GM20431 (cell line): ENCODE measurements at regions not wholly inside any gene's neighbourhood (a gene's known extent, or its start where the extent isn't known, plus 50 kb on each side); places are given as distances from the start of the nearest gene placed in this dataset.
"Not testable (repeated sequence)": the region's sequence is repeated elsewhere in the genome, so short reads cannot be mapped to it uniquely, and the experiment has no call there.

Experiments
- in situ Hi-C: fragments of 300-500 bp; cut with MseI, MboI; formaldehyde crosslinking; loops from one replicate; pipeline ENCODE4 v1.15.0; 2020; ENCODE audit warnings: low sequenced_read_pairs; ENCODE audit not compliant: unreplicated experiment

DNA sequence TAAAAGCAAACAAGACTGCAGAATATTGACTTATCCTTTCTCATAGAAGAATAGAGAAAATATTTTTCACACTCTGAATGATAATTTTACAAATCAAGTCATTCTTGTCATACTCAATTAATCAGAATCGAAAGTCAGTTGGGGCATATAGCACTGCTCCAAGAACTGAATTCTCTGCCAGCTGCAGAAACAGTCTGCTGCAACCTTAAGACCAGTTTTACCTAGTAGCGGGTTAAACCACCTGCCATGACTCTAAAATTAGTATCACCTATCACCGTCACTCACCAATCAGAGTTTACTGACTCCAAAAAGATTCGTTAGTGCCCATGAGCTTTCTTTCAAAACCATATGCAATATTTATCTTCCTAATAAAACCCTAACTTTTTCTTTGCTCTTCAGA is 429.0 kb upstream of the GRM3 start:
- in situ Hi-C loops = no loop called here

DNA sequence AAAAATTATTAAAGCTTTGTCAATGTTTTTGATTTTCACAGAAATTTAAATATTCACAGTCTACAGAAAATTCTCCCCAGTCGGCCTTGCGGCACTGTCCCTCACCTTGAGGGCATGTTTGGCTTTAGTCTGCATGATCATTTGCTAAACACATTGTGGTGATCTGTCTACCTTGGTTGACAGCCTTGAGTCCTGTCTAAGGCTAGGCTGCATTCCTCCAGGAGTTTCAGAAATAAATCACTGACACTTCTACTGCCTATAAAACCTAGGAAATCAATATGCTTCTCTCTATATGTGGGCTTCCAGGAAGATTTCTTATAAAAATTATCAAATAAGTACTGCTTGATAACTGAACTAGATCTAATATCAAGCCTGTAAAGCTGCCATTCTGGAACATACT is 430.7 kb upstream of the GRM3 start:
- in situ Hi-C loops = no loop called here

DNA sequence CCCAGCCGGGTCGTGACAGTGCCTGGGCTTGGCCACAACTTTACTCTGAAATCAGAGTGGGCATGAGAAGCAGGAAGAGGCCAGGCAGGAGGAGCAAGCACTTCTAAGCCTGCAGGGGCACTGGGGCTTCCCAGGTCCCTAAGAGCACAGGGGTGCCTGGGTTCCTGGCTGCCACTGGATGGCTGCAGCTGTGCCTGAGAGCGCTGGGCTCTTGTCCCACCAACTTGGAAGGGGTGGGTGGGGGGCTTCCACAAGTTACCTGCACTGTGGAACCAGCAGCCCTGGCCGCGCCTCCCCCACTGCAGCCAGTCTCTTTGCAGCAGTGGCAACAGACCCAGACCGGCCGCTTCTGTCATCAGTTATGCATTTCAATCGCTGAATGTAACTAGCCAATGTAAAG is 434.7 kb upstream of the GRM3 start:
- in situ Hi-C loops = no loop called here

DNA sequence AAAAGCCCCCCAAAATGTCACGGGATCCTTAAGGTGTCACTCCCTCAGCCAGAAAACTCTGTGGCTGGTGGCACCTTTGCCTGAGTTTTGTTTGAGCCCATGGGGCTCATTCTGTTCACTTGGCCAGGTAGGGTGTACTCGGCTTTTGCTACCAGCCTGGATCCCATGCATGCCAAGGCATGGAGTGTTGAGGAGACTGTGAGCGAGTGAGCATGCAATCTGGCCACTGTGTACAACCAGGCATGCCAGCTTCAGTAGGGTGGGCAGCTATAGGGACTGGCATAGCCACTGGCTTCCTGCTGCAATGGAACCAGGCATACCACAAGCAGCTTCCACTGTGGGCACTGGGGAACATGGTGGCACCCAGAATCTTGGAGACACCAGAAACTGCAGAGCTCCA is 436.0 kb upstream of the GRM3 start:
- in situ Hi-C loops = no loop called here

DNA sequence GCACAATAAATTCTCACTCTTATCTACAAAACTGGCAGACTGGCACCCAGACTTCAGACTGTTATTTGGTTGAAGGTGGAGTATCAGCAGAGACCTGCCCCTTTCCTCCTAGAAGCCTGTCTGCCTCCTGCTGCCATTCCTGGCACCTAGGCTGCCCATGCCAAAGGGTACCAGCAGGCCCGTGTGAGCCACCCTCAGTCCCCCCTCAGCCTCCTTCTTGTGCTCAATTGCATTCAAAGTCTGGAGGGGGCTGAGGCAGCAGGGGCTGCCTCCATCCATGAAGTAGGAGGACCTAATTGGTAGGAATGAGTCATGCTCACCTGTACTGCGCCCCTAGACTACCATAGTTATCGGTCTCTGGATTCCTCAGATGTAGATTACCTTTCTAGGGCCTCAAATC is 440.9 kb upstream of the GRM3 start:
- in situ Hi-C loops = no loop called here

DNA sequence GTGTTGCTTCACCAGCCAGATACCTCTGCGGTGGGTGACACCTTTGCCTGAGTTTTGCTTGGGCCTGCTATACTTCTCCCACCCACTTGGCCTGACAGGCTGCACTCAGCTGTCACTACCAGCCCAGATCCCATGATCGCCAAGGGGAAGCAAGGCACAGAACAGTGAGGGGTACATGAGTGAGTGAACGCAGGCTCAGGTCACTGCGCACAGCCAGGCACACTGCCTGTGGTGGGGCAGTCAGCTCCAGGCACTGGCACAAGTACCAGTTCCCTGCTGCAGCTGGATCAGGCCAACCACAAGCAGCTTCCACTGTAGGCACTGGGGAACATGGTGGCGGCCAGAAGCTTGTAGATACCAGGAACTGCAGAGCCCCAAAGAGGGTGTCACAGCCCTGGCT is 441.9 kb upstream of the GRM3 start:
- in situ Hi-C loops = no loop called here

DNA sequence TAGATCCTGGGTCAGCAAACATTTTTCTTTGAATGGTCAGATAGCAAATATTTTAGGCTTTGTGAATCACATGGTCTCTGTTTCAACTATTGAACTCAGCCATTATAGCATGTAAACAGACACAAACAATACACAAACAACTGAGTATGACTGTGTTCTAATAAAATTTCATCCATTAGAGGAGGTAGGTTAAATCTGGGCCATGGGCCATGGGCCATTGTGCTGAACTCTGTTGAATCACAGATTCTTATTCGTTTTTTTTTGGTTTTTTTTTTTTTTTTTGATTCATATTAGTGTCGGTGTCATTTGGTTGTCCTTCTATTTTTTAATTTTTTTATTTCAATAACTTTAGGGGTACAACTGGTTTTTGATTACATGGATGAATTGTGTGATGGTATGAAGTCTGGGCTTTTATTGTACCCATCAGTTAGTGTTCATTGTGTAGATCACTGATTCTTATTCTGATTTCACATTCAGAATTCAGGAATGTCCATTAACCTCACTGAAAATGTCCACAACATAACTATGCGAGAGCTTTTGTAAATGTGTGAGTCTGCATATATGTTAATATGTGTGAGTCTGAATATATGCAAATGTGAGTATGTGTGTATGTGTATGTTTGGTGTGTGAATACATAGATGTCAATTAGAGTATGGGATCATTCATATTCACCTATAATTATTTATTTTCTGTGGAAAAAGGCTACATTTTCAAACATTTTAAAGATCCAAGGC is 443.7 kb upstream of the GRM3 start:
- in situ Hi-C loops = no loop called here

DNA sequence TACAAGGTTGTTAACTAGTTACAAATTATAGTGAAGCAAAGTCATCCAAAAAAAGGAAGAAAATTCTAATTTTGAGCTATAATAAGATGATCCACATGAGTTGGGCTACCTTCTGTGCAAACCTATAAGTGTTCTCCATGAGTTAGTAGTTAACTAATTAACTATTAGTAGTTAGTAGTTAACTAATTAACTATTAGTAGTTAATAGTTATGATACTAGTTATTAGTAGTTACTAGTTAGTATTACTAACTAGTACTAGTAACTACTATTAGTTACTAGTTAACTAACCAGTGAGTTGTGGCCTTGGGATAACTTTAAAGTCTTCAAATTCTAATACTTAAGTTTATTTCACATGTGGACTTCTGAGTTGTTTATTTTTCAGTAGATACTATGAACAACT is 453.4 kb upstream of the GRM3 start:
- in situ Hi-C loops = no loop called here

DNA sequence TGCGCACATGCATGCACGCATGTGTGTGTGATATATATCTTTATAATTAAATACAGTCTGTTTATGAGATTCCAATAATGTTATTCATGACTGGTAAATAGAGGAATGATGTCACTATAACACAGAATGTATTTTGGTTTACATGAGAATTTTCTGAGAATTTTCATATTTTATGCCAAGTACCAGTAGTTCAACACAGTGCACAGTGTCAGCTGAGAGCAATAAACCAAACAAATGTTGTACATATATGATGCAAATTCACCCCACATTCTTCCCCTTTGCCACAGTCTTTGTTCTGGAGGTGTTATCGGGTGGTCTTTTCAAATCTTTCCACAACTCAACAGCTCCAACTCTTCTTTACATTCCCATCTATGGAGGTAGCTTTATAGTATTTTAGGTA is 462.2 kb upstream of the GRM3 start:
- in situ Hi-C loops = no loop called here

DNA sequence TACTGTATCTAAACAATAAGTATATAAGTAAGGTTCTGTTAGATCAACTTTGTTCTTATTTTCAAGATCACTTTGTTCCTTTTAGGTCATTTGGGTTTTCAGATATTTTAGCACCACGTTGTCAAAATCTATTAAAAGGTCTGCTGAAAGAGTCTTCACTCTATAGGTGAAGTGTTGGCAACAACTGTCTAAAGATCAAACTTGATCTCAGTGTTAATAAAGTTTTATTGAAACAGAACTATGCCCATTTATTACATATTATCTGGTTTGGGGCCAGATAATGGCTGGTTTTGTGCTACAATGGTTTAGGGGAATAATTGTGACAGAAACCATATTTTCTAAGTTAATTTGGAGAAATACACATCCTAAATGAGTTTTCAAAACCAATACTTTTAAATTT is 478.9 kb upstream of the GRM3 start:
- in situ Hi-C loops = no loop called here

DNA sequence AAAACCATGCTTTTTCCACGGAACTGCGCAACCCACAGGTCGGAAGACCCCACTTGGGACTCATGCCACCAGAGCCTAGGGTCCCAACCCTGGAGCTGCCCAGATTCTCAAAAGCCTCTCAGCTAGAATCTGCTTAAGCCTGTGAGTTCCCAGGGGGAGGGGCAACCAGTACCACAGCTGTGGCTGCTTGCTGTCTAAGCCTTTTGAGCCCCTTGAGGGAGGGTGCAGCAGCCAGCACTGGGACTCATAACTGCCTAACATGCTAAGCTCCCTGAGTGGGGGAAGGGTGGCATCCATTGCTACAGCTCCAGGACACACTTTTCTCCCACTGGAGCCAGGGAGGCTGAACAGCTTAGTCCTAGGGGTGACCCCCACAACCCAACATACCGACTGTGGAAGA is 485.6 kb upstream of the GRM3 start:
- in situ Hi-C loops = no loop called here

DNA sequence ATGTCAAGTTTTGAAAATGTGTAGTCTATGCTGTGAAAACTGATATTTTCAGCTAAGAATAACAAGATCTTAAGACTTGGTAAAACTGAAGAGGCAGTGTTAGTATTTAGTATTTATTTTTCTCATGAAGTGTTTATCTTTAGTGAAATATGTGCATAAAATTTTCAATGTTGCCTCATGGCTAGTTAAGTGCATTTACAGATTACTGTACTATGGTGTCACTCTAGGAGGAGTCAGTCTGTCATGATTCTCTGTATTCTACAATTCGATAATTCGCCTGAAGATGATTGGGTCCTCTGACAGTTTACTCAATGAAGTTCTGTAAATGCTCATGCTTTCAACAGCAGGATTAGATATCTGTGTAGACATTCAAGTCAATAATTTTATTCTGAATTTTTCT is 488.1 kb upstream of the GRM3 start:
- in situ Hi-C loops = no loop called here

DNA sequence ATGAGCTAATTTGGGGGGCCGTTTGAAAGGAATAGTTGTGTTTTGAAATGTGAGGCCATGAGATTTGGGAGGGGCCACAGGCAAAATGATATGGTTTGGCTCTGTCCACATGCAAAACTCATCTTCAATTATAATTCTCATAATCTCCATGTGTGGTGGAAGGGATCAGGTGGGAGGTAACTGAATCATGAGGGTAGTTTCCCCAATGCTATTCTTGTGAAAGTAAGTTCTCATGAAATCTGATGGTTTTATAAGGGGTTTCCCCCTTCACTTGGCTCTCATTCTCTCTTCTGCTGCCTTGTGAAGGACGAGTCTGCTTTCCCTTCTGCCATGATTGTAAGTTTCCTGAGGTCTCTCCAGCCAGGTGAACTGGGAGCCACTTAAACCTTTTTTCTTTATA is 490.8 kb upstream of the GRM3 start:
- in situ Hi-C loops = no loop called here

DNA sequence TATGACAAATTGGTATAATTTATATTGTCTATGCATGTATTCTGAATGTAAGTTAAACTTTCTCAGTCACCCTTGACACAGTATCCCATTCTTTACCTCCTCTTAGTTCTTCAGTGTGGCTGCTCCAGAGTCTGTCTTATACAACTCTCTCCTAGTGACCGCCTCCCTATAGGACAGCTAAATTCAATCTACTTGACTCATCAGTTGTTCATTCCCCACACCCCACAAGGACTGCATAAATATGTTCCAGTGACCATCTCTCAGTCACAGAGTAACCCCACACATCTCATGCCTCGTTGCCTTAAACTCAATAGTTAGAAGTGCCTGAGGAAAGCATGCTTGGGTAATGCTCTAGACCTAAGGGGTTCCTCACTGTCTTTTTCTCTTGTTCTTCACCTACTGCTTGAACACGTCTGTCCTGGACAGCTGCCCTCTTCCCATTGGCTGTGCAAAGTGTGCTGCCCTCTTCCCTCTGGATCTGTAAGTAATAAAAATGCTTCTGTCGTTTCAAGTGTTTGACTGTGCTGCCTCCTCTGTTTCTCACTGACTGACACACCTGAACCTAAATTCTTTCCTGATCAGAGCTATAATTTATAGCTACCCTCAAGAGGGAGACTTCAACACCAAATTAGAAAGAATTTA is 494.6 kb upstream of the GRM3 start:
- in situ Hi-C loops = no loop called here

DNA sequence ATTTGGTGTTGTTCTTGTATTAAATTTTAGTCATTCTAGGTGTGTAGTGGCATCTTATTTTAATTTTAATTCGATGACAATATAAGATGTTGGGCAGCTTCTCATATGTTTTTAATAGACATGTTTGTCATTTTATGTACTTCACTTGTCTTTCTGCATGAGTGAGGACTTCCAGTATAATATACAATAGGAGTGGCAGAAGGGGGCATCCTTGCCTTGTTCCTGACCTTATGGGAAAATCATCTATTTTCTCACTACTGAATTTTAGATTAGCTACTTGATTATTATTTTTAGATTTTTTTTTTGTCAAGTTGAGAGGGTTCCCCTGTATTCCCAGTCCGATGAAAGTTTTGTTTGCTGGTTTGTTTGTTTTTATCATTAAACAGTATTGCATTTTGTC is 495.2 kb upstream of the GRM3 start:
- in situ Hi-C loops = no loop called here

DNA sequence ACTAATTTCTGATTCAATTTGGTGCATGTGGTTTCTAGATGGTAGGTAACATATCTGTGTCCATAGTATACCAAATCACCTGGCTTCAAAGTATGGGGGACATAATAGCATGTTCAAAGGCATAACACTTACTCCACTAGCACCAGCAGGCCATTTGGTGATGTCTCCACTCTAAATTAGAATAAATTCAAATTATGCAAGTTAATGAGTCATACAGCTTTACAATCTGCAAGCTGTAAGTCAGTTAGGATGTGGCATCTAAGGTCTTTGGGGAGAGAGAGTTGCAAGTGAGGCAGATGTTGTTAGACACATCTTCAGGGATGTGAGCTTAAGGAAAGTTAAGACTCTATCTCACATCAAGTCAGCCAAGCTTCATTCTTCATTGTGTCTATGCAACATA is 506.4 kb upstream of the GRM3 start:
- in situ Hi-C loops = no loop called here

DNA sequence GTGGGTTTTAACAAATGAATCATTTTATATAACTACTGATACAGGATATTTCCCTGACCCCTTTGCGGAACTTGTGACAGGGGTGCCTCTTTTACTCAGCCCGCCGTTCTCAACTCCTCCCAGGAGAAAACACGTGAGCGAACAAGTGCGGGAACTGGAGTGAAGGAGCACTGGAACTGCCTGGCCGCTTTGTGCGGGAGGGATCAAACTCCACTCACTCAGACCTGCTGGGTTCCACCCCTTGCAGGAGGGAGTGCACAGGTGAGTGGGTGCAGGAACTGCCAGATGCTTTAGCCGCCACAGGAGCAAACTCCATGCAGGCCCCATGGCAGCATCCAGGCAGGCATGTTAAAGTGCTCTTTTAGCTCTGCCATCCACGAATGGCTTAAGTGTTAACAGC is 513.4 kb upstream of the GRM3 start:
- in situ Hi-C loops = no loop called here

DNA sequence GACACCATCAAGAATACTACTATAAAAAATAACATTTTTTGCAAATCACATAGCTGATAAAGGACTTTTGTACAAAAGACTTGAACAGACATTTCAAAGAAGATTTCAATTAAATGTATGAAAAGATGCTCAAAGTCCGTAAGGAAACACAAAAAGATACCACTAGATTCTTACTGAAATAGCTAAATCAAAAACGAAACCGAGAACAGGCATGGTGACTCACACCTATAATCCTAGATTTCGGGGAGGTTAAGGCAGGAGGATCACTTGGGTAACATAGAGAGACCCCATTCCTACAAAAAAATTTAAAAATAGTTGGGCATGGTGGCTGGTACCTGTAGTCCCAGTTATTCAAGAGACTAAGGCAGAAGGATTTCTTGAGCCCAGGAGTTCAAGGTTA is 520.2 kb upstream of the GRM3 start:
- in situ Hi-C loops = no loop called here

DNA sequence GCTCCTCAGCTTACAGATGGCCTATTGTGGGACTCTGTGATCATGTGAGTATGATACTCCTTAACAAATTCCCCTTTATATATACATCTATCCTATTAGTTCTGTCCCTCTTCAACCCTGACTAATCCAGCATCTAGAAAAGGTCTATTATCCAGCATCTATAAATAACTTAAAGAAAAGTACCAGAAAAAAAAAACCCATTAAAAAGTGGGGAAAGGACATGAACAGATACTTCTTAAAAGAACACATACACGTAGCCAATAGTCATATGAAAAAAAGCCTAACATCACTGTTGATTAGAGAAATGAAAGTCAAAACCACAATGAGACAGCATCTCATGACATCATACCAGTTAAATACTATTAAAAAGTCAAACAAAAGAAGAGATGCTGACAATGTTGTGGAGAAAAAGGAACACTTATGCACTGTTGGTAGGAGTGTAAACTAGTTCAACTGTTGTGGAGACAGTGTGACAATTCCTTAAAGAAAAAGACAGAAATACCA is 549.5 kb upstream of the GRM3 start:
- in situ Hi-C loops = no loop called here

DNA sequence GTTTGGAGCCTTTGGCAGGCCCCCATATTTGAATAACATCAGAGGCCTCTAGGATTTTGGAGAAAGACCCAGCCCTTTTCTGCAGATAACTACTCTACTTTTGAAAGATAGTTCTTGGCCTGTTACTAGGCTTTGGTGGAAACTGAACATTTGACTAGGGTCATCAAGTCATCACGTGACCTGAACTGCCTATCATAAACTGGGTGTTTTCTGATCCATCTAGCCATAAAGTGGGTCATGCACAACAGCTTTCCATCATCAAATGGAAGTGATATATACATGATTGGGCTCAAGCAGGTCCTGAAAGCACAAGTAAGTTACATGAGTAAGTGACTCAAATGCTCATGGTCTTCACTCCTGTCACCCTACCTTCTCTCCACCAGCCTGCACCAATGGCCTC is 552.3 kb upstream of the GRM3 start:
- in situ Hi-C loops = no loop called here

DNA sequence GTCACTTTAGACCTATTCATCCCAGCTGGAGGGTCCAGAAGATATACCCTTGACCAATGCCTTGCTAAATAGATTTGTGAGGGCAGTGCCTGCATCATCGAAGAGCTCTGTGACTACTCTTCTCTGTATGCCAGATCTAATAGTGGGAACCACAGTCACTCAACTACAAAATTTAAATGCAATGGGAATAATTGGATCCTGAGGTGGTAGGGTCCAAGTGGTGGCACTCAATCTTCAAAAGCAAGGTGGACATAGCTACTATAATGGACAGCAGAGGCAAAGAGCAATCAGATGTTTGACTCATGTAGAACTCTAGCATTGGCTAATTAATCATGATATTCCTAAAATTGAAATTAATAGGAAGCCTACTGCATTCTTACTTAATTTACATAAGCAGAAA is 554.3 kb upstream of the GRM3 start:
- in situ Hi-C loops = no loop called here

DNA sequence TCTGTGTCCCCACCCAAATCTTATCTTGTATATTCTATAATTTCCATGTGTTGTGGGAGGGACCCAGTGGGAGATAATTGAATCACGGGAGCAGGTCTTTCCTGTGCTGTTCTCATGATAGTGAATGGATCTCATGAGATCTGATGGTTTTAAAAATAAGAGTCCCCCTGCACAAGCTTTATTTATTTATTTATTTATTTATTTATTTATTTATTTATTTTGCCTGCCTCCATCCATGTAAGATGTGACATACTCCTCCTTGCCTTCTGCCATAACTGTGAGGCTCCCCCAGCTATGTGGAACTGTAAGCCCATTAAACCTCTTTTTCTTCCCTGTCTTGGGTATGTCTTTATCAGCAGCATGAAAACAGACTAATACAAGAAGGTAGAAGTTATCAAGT is 579.1 kb upstream of the GRM3 start:
- in situ Hi-C loops = not testable (repeated sequence)
